ENCODE measurements at regions not wholly inside any gene's neighbourhood (a gene's known extent, or its start where the extent isn't known, plus 50 kb on each side); places are given as distances from the start of the nearest gene placed in this dataset.
"Not testable (repeated sequence)": the region's sequence is repeated elsewhere in the genome, so short reads cannot be mapped to it uniquely, and the experiment has no call there.

DNA sequence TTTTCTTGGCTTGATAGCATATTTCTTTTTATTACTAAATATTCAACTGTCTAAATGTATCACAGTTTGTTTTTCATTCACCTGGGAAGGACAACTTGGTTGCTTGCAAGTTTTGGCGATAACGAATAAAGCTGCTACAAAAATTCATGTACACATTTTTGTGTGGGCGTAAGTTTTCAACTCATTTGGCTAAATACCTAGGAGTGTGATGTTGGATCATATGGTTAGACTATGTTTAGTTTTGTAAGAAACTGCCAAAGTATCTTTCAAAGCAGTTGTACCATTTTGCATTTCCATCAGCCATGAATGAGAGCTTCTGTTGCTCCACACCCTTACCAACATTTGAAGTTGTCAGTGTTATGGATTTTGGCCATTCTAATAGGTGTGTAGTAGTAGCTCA lies 428.0 kb downstream of the ACTL7B start:
- H3K9ac ChIP-seq (ENCODE audit: low read length), result no peak overlapping the region
- no peaks in the 10 kb centered on the region for H3K9me2 ChIP-seq (ENCODE audit: low read depth, low read length)
- no peak overlapping the region for H3K4me3 ChIP-seq (ENCODE audit: low read depth, low read length, poor library complexity, severe bottlenecking)
- no peak overlapping the region for H2AFZ ChIP-seq (ENCODE audit: low read length)
- H4K20me1 ChIP-seq (ENCODE audit: insufficient read depth, low read length), result no peaks in the 10 kb centered on the region
- H3K27ac ChIP-seq (ENCODE audit: low read depth, low read length, poor library complexity, severe bottlenecking), result no peak overlapping the region
- H3F3A ChIP-seq (ENCODE audit: insufficient read depth, low read length), result no peaks in the 10 kb centered on the region
- no peak for TF ChIP-seq EZH2 (IDR thresholded peaks at IDR 0.05; ENCODE audit: borderline replicate concordance, low read length)
- TF ChIP-seq, protein P1, sequence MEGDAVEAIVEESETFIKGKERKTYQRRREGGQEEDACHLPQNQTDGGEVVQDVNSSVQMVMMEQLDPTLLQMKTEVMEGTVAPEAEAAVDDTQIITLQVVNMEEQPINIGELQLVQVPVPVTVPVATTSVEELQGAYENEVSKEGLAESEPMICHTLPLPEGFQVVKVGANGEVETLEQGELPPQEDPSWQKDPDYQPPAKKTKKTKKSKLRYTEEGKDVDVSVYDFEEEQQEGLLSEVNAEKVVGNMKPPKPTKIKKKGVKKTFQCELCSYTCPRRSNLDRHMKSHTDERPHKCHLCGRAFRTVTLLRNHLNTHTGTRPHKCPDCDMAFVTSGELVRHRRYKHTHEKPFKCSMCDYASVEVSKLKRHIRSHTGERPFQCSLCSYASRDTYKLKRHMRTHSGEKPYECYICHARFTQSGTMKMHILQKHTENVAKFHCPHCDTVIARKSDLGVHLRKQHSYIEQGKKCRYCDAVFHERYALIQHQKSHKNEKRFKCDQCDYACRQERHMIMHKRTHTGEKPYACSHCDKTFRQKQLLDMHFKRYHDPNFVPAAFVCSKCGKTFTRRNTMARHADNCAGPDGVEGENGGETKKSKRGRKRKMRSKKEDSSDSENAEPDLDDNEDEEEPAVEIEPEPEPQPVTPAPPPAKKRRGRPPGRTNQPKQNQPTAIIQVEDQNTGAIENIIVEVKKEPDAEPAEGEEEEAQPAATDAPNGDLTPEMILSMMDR (IDR thresholded peaks at IDR 0.05; ENCODE audit: low read length), result no peak
- no peaks in the 10 kb centered on the region for H3K27me3 ChIP-seq (ENCODE audit: insufficient read depth, low read length)
- H3K9me3 ChIP-seq (ENCODE audit: low read length), result no peaks in the 10 kb centered on the region
- H3K4me2 ChIP-seq (ENCODE audit: low read length), result no peak overlapping the region
- no peaks in the 10 kb centered on the region for H3K79me2 ChIP-seq (ENCODE audit: insufficient read depth, low read length)
- H3K4me1 ChIP-seq (ENCODE audit: insufficient read depth, low read length, severe bottlenecking), result no peaks in the 10 kb centered on the region
- no peaks in the 10 kb centered on the region for H3K36me3 ChIP-seq (ENCODE audit: insufficient read depth, low read length)

DNA sequence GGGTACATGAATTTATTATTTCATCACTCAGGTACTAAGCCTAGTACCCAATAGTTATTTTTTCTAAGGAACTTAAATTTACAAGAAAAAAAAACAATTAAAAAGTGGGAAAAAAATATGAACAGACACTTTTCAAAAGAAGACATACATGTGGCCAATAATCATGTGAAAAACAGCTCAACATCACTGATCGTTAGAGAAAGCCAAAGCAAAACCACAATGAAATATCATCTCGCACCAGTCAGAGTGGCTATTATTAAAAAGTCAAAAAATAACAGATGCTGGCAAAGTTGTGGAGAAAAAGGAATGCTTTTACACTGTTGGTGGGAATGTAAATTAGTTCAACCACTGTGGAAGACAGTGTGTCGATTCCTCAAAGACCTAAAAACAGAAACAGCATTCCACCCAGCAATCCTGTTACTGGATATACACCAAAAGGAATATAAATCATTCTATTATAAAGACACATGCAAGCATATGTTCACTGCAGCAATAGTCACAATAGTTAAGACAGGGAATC lies 429.3 kb downstream of the ACTL7B start:
- not testable (repeated sequence) for H3K4me2 ChIP-seq (ENCODE audit: low read length); H3K9ac ChIP-seq (ENCODE audit: low read length); H4K20me1 ChIP-seq (ENCODE audit: insufficient read depth, low read length); H3K79me2 ChIP-seq (ENCODE audit: insufficient read depth, low read length); H3K36me3 ChIP-seq (ENCODE audit: insufficient read depth, low read length); H3K27me3 ChIP-seq (ENCODE audit: insufficient read depth, low read length); H3K9me3 ChIP-seq (ENCODE audit: low read length); H3F3A ChIP-seq (ENCODE audit: insufficient read depth, low read length); H2AFZ ChIP-seq (ENCODE audit: low read length); H3K9me2 ChIP-seq (ENCODE audit: low read depth, low read length); H3K4me1 ChIP-seq (ENCODE audit: insufficient read depth, low read length, severe bottlenecking); H3K27ac ChIP-seq (ENCODE audit: low read depth, low read length, poor library complexity, severe bottlenecking); H3K4me3 ChIP-seq (ENCODE audit: low read depth, low read length, poor library complexity, severe bottlenecking)

DNA sequence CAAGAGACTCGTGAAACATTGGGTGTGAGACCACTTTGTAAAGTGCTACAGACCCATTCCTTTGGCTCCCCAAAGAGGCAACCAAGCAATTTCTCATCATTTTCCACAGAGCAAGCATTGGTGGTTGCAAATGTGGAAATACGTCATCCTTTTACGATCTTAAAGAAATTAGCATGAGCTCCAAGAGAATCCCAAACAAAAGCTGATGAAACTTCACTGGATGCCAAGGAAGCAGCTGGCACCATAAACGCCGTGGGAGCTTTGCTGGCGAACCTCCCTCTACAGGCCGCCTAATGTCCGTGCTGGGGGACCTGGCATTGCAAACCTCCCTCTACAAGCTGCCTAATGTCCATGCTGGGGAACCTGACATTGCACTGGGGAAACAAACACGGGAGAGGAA lies 432.4 kb downstream of the ACTL7B start:
- no peak overlapping the region for H3K27ac ChIP-seq (ENCODE audit: low read depth, low read length, poor library complexity, severe bottlenecking)
- H3K4me2 ChIP-seq (ENCODE audit: low read length), result no peak overlapping the region
- H2AFZ ChIP-seq (ENCODE audit: low read length), result no peak overlapping the region
- no peaks in the 10 kb centered on the region for H3K36me3 ChIP-seq (ENCODE audit: insufficient read depth, low read length)
- H3K9me2 ChIP-seq (ENCODE audit: low read depth, low read length), result no peaks in the 10 kb centered on the region
- H3K4me3 ChIP-seq (ENCODE audit: low read depth, low read length, poor library complexity, severe bottlenecking), result no peak overlapping the region
- TF ChIP-seq EZH2 (IDR thresholded peaks at IDR 0.05; ENCODE audit: borderline replicate concordance, low read length), result no peak
- TF ChIP-seq, protein P1 (IDR thresholded peaks at IDR 0.05; ENCODE audit: low read length), result no peak
- H3K79me2 ChIP-seq (ENCODE audit: insufficient read depth, low read length), result no peaks in the 10 kb centered on the region
- H3K9me3 ChIP-seq (ENCODE audit: low read length), result no peaks in the 10 kb centered on the region
- H3K27me3 ChIP-seq (ENCODE audit: insufficient read depth, low read length), result no peaks in the 10 kb centered on the region
- H3K4me1 ChIP-seq (ENCODE audit: insufficient read depth, low read length, severe bottlenecking), result no peaks in the 10 kb centered on the region
- no peak overlapping the region for H3K9ac ChIP-seq (ENCODE audit: low read length)
- no peaks in the 10 kb centered on the region for H4K20me1 ChIP-seq (ENCODE audit: insufficient read depth, low read length)
- no peaks in the 10 kb centered on the region for H3F3A ChIP-seq (ENCODE audit: insufficient read depth, low read length)

DNA sequence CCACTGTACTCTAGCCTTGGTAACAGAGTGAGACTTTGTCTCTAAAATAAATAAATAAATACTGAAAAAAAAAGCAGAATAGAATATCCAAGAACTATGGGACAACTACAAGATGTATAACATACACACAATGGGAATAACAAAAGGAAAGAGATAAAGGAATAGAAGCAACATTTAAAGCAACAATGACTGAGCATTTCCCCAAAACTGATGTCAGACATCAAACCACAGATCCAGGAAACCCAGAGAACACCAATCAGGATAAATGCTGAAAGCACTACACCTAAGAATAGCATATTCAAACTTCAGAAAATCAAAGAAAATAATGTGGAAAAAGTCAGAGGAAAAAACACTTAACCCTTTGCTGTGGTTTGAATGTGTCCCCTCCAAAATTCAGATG lies 436.4 kb downstream of the ACTL7B start:
- H3K4me3 ChIP-seq (ENCODE audit: low read depth, low read length, poor library complexity, severe bottlenecking), result no peak overlapping the region
- no peaks in the 10 kb centered on the region for H3F3A ChIP-seq (ENCODE audit: insufficient read depth, low read length)
- no peak overlapping the region for H3K9ac ChIP-seq (ENCODE audit: low read length)
- no peak overlapping the region for H2AFZ ChIP-seq (ENCODE audit: low read length)
- no peaks in the 10 kb centered on the region for H3K9me3 ChIP-seq (ENCODE audit: low read length)
- H4K20me1 ChIP-seq (ENCODE audit: insufficient read depth, low read length), result no peaks in the 10 kb centered on the region
- H3K4me1 ChIP-seq (ENCODE audit: insufficient read depth, low read length, severe bottlenecking), result no peaks in the 10 kb centered on the region
- H3K27me3 ChIP-seq (ENCODE audit: insufficient read depth, low read length), result no peaks in the 10 kb centered on the region
- TF ChIP-seq EZH2 (IDR thresholded peaks at IDR 0.05; ENCODE audit: borderline replicate concordance, low read length), result no peak
- TF ChIP-seq, protein P1 (IDR thresholded peaks at IDR 0.05; ENCODE audit: low read length), result no peak
- H3K27ac ChIP-seq (ENCODE audit: low read depth, low read length, poor library complexity, severe bottlenecking), result no peak overlapping the region
- H3K4me2 ChIP-seq (ENCODE audit: low read length), result no peak overlapping the region
- no peaks in the 10 kb centered on the region for H3K79me2 ChIP-seq (ENCODE audit: insufficient read depth, low read length)
- no peaks in the 10 kb centered on the region for H3K36me3 ChIP-seq (ENCODE audit: insufficient read depth, low read length)
- H3K9me2 ChIP-seq (ENCODE audit: low read depth, low read length), result no peaks in the 10 kb centered on the region

Data from OCI-LY1 (cell line).